ENCODE measurements at regions not wholly inside any gene's neighbourhood (a gene's known extent, or its start where the extent isn't known, plus 50 kb on each side); places are given as distances from the start of the nearest gene placed in this dataset.

- H3K9me3 ChIP-seq (ENCODE audit: control insufficient read depth, insufficient read depth, low read length) = no peaks in the 10 kb centered on the region
- no peak overlapping the region for H3K14ac ChIP-seq (replicated peaks; ENCODE audit: low read depth, low read length)
- WGBS, 2 experiments (ENCODE audit: extremely low coverage in 2 of 2, insufficient read length in 1 of 2) = no CpG with 5 or more reads among the region's 4 CpGs
- no peak overlapping the region for H3K4ac ChIP-seq (ENCODE audit: low read depth, low read length)
- dilution Hi-C loops (cut with HindIII; ENCODE audit: low sequenced_read_pairs, unreplicated experiment) (no loop called here), intact Hi-C loops (cut with micrococcal nuclease) (no loop called here), in situ Hi-C loops (cut with MboI; ENCODE audit: low sequenced_read_pairs) (no loop called here)
- H3K4me2 ChIP-seq (ENCODE audit: low read depth, low read length) = no peak overlapping the region
- peaks cover 13% of the 10 kb centered on the region for H3K27me3 ChIP-seq (ENCODE audit: control insufficient read depth, insufficient read depth, low read length)
- ATAC-seq (ENCODE audit: low read depth) = no peak
- H4K5ac ChIP-seq (ENCODE audit: low read depth, low read length) = no peak overlapping the region
- H4K91ac ChIP-seq (ENCODE audit: insufficient read depth, low read depth, low read length) = no peak overlapping the region
- BruUV-seq (replicated peaks) = no TSS peak
- no peak overlapping the region for H3K4me3 ChIP-seq (ENCODE audit: insufficient read depth, low read depth, low read length)
- H3K23ac ChIP-seq (ENCODE audit: low read depth, low read length) = no peak overlapping the region
- H2BK120ac ChIP-seq (ENCODE audit: low read depth, low read length) = no peak overlapping the region
- H3K56ac ChIP-seq (ENCODE audit: extremely low read depth, insufficient read depth, low read length) = no peak overlapping the region
- ChIA-PET POLR2A (ENCODE audit: unreplicated experiment) (no interaction called here), CTCF (interaction anchor here (0.6 kb wide), 1 partner anchor 9 kb away, joined by 3 read pairs; no protein-coding TSS in a partner anchor)
- no peaks in the 10 kb centered on the region for H3K4me1 ChIP-seq (ENCODE audit: control insufficient read depth, insufficient read depth, low read length)
- no peak overlapping the region for H3K18ac ChIP-seq (ENCODE audit: low read depth, low read length)
- TF ChIP-seq USF2 (IDR thresholded peaks at IDR 0.05; ENCODE audit: low read depth, low read length) (no peak), ELK1 (IDR thresholded peaks at IDR 0.05; ENCODE audit: borderline replicate concordance, low read depth, low read length) (no peak), POLR2A (IDR thresholded peaks at IDR 0.05; ENCODE audit: low read depth, low read length) (no peak), RAD21 (IDR thresholded peaks at IDR 0.05; ENCODE audit: low read length) (no peak), CHD1 (IDR thresholded peaks at IDR 0.05; ENCODE audit: low read depth, low read length) (no peak), MAFK (IDR thresholded peaks at IDR 0.05; ENCODE audit: low read depth, low read length) (no peak), RCOR1 (IDR thresholded peaks at IDR 0.05; ENCODE audit: insufficient replicate concordance, low read length) (no peak), SMC3 (IDR thresholded peaks at IDR 0.05; ENCODE audit: low read depth, low read length) (no peak)
- no peak overlapping the region for H2AK9ac ChIP-seq (replicated peaks; ENCODE audit: low read depth, low read length, poor library complexity)
- no peaks in the 10 kb centered on the region for H3K79me1 ChIP-seq (ENCODE audit: low read depth in 1 of 2, low read length in 2 of 2)
- no peak overlapping the region for H2BK20ac ChIP-seq (ENCODE audit: low read depth, low read length)
- H2BK15ac ChIP-seq (ENCODE audit: low read depth, low read length) = no peak overlapping the region
- H4K20me1 ChIP-seq (ENCODE audit: insufficient read depth, low read length) = no peaks in the 10 kb centered on the region
- no peak overlapping the region for H2BK5ac ChIP-seq (ENCODE audit: low read depth, low read length, poor library complexity, severe bottlenecking)
- DNase-seq = no peak
- H3K9ac ChIP-seq (ENCODE audit: low read depth, low read length) = no peak overlapping the region
- H4K8ac ChIP-seq (ENCODE audit: low read depth in 2 of 2, low read length in 2 of 2) = no peak overlapping the region
- no peak overlapping the region for H2AFZ ChIP-seq (replicated peaks; ENCODE audit: low read length, poor library complexity)
- H3K36me3 ChIP-seq (ENCODE audit: control insufficient read depth, insufficient read depth, low read length) = no peaks in the 10 kb centered on the region
- H2AK5ac ChIP-seq (ENCODE audit: low read depth, low read length) = no peak overlapping the region
- no peak overlapping the region for H3K27ac ChIP-seq (ENCODE audit: insufficient read depth, low read length)
- H3K9me1 ChIP-seq (ENCODE audit: insufficient read depth, low read length) = no peaks in the 10 kb centered on the region
Measured at GRCh38 chr11:120054753-120055045, 83.2 kb downstream of the TRIM29 start.

Data from IMR-90 (cell line).